BE2C (cell line): ENCODE measurements at regions not wholly inside any gene's neighbourhood (a gene's known extent, or its start where the extent isn't known, plus 50 kb on each side); places are given as distances from the start of the nearest gene placed in this dataset.
"Not testable (repeated sequence)": the region's sequence is repeated elsewhere in the genome, so short reads cannot be mapped to it uniquely, and the experiment has no call there.

Experiments
- DNase-seq: peaks from one replicate; pipeline ENCODE4 v3.0.0-alpha.2; 2020
- H3K27me3 ChIP-seq: fragments of 250-450 bp; sonication (Bioruptor Pico); 2 replicates; pipeline ENCODE4 v1.5.1; 2020; ENCODE audit warnings: mild to moderate bottlenecking
- H3K36me3 ChIP-seq: fragments of 250-450 bp; sonication (Bioruptor Pico); 2 replicates; pipeline ENCODE4 v1.5.1; 2020; ENCODE audit warnings: mild to moderate bottlenecking
- H3K4me1 ChIP-seq: fragments of 250-450 bp; sonication (Bioruptor Pico); 2 replicates; pipeline ENCODE4 v1.5.1; 2020
- H3K4me3 ChIP-seq: 2 replicates; pipeline ENCODE4 v1.5.1; 2011; ENCODE audit warnings: low read depth, low read length
- H3K9me3 ChIP-seq: fragments of 250-450 bp; sonication (Bioruptor Pico); 2 replicates; pipeline ENCODE4 v1.5.1; 2020
- CTCF ChIP-seq: IDR thresholded peaks from 2 replicates; pipeline ENCODE4 v1.5.1; 2012; ENCODE audit warnings: mild to moderate bottlenecking, low read depth, low read length

GRCh38 chr5:43815497-43815896 lies 212.5 kb downstream of the NNT start:
- Histone ChIP-seq H3K27me3 (no peaks in the 10 kb centered on the region), H3K36me3 (no peaks in the 10 kb centered on the region), H3K4me1 (no peaks in the 10 kb centered on the region), H3K4me3 (no peak overlapping the region), H3K9me3 (no peaks in the 10 kb centered on the region)
- DNase-seq = no peak
- no peak for TF ChIP-seq CTCF

- H3K4me1 ChIP-seq = no peaks in the 10 kb centered on the region
- no peak for TF ChIP-seq CTCF
- no peak for DNase-seq
- H3K27me3 ChIP-seq = no peaks in the 10 kb centered on the region
- H3K9me3 ChIP-seq = no peaks in the 10 kb centered on the region
- no peak overlapping the region for H3K4me3 ChIP-seq
- H3K36me3 ChIP-seq = no peaks in the 10 kb centered on the region
These were observed 201.7 kb downstream of the NNT start for GRCh38 chr5:43804723-43805122.

GRCh38 chr5:43804041-43804440 lies 201.1 kb downstream of the NNT start:
- Histone ChIP-seq H3K9me3 (no peaks in the 10 kb centered on the region), H3K4me3 (no peak overlapping the region), H3K36me3 (no peaks in the 10 kb centered on the region), H3K27me3 (no peaks in the 10 kb centered on the region), H3K4me1 (no peaks in the 10 kb centered on the region)
- no peak for DNase-seq
- TF ChIP-seq CTCF = no peak

- DNase-seq = no peak
- no peak for TF ChIP-seq CTCF
- no peak overlapping the region for H3K4me3 ChIP-seq
- H3K36me3 ChIP-seq = no peaks in the 10 kb centered on the region
- H3K4me1 ChIP-seq = no peaks in the 10 kb centered on the region
- no peaks in the 10 kb centered on the region for H3K9me3 ChIP-seq
- H3K27me3 ChIP-seq = no peaks in the 10 kb centered on the region
These were observed 199.7 kb downstream of the NNT start for GRCh38 chr5:43802651-43803050.

- no peaks in the 10 kb centered on the region for H3K27me3 ChIP-seq
- no peak for DNase-seq
These were observed 199.1 kb downstream of the NNT start for GRCh38 chr5:43802119-43802518.

GRCh38 chr5:43798740-43799139 lies 195.8 kb downstream of the NNT start:
- no peaks in the 10 kb centered on the region for H3K36me3 ChIP-seq
- TF ChIP-seq CTCF = no peak
- H3K9me3 ChIP-seq = no peaks in the 10 kb centered on the region
- H3K27me3 ChIP-seq = no peaks in the 10 kb centered on the region
- H3K4me3 ChIP-seq = no peak overlapping the region
- no peak for DNase-seq
- no peaks in the 10 kb centered on the region for H3K4me1 ChIP-seq

More at GRCh38 chr5:43802119-43802518, 199.1 kb downstream of the NNT start:
- Histone ChIP-seq H3K4me3 (no peak overlapping the region), H3K9me3 (no peaks in the 10 kb centered on the region), H3K36me3 (no peaks in the 10 kb centered on the region), H3K4me1 (no peaks in the 10 kb centered on the region)
- no peak for TF ChIP-seq CTCF

GRCh38 chr5:43791880-43792279 lies 188.9 kb downstream of the NNT start:
- not testable (repeated sequence) for H3K36me3 ChIP-seq

More at GRCh38 chr5:43791880-43792279, 188.9 kb downstream of the NNT start:
- DNase-seq, H3K4me3 ChIP-seq, H3K4me1 ChIP-seq, H3K9me3 ChIP-seq, H3K27me3 ChIP-seq: not testable (repeated sequence)
